PC-9 (cell line): ENCODE measurements at regions not wholly inside any gene's neighbourhood (a gene's known extent, or its start where the extent isn't known, plus 50 kb on each side); places are given as distances from the start of the nearest gene placed in this dataset.

ENCODE experiments used
- BruUV-seq: library from RNA; stranded (reverse); fragments of 400-500 nt; replicated peaks from 2 replicates; lab custom pipeline; 2021; lab: Mats Ljungman, UMichigan
- CTCF ChIA-PET: fragments of 300-600 bp; sonication (Branson Sonifier 250); formaldehyde crosslinking; loops from one replicate; lab custom pipeline; 2022; ENCODE audit warnings: antibody characterized with exemption; lab: Charles Lee
- POLR2A ChIA-PET: fragments of 300-600 bp; sonication (Branson Sonifier 250); formaldehyde crosslinking; loops from one replicate; lab custom pipeline; 2022; ENCODE audit warnings: antibody characterized with exemption; ENCODE audit not compliant: unreplicated experiment; lab: Charles Lee
- DNase-seq, 2 experiments: peaks; one replicate each; pipeline versions ENCODE4 v3.0.0 to v3.0.0-alpha.2; 2015 to 2022; ENCODE audit warnings: mixed read lengths in 1 of 2
- H2AFZ ChIP-seq: fragments of 200-600 bp; sonication (generic); 2 replicates; pipeline ENCODE4 v1.8.1; 2017; ENCODE audit warnings: antibody characterized with exemption
- H3F3A ChIP-seq: fragments of 200-600 bp; sonication (generic); 2 replicates; pipeline ENCODE4 v1.8.1; 2017; ENCODE audit warnings: antibody characterized with exemption, mild to moderate bottlenecking, low read depth; ENCODE audit not compliant: insufficient read depth
- H3K27ac ChIP-seq: fragments of 200-600 bp; sonication (generic); 2 replicates; pipeline ENCODE4 v1.6.1; 2016; ENCODE audit warnings: mixed run types
- H3K27me3 ChIP-seq: fragments of 200-600 bp; sonication (generic); 2 replicates; pipeline ENCODE4 v1.6.1; 2016; ENCODE audit warnings: low read depth, mixed run types; ENCODE audit not compliant: insufficient read depth
- H3K36me3 ChIP-seq: fragments of 200-600 bp; sonication (generic); 2 replicates; pipeline ENCODE4 v1.6.1; 2016; ENCODE audit warnings: low read depth, mixed run types
- H3K4me1 ChIP-seq: fragments of 200-600 bp; sonication (generic); replicated peaks from 2 replicates; pipeline ENCODE4 v1.6.1; 2016; ENCODE audit warnings: mixed run types; ENCODE audit not compliant: insufficient read depth
- H3K4me2 ChIP-seq: fragments of 200-600 bp; sonication (generic); 2 replicates; pipeline ENCODE4 v1.6.1; 2017; ENCODE audit warnings: mixed run types
- H3K4me3 ChIP-seq: fragments of 200-600 bp; sonication (generic); 2 replicates; pipeline ENCODE4 v1.6.1; 2016; ENCODE audit warnings: mixed run types
- H3K79me2 ChIP-seq: fragments of 200-600 bp; sonication (generic); 2 replicates; pipeline ENCODE4 v1.6.1; 2017; ENCODE audit warnings: low read depth, mixed run types
- H3K9me2 ChIP-seq: fragments of 200-600 bp; sonication (generic); 2 replicates; pipeline ENCODE4 v1.8.1; 2017; ENCODE audit warnings: mild to moderate bottlenecking; ENCODE audit not compliant: insufficient read depth
- H3K9me3 ChIP-seq: fragments of 200-600 bp; sonication (generic); 2 replicates; pipeline ENCODE4 v1.8.1; 2016; ENCODE audit warnings: low read depth; ENCODE audit not compliant: insufficient read depth
- H4K20me1 ChIP-seq: fragments of 200-600 bp; sonication (generic); 2 replicates; pipeline ENCODE4 v1.8.1; 2017; ENCODE audit not compliant: insufficient read depth
- CTCF ChIP-seq: fragments of 200-600 bp; sonication (generic); conservative IDR thresholded peaks from 2 replicates; pipeline ENCODE4 v1.6.1; 2017; ENCODE audit warnings: mixed run types, antibody characterized with exemption, mild to moderate bottlenecking, moderate library complexity
- EZH2 ChIP-seq: fragments of 200-600 bp; sonication (generic); IDR thresholded peaks from 2 replicates; pipeline ENCODE4 v1.8.0; 2017; ENCODE audit warnings: antibody characterized with exemption, low read depth
- intact Hi-C: fragments of 100-400 bp; cut with micrococcal nuclease; formaldehyde crosslinking; loops from one replicate; pipeline ENCODE4 v1.10.0; 2022; ENCODE audit not compliant: unreplicated experiment

GRCh38 chr9:115275753-115276152, 157.8 kb upstream of the TNC start:
- H3F3A ChIP-seq: no peaks in the 10 kb centered on the region
- H4K20me1 ChIP-seq: peaks cover 4% of the 10 kb centered on the region; the same call in 1 of the 2 replicates
- no peaks in the 10 kb centered on the region for H3K9me3 ChIP-seq
- no TSS peak for BruUV-seq
- ChIA-PET POLR2A (no interaction called here), CTCF (no interaction called here)
- no peaks in the 10 kb centered on the region for H3K9me2 ChIP-seq
- no peak overlapping the region for H3K27ac ChIP-seq
- H2AFZ ChIP-seq: no peak overlapping the region
- H3K79me2 ChIP-seq: no peaks in the 10 kb centered on the region
- intact Hi-C loops: loop anchor here (1.0 to 5.0 kb wide), 3 partner anchors 25 to 158 kb away; partner anchors contain the start of gene TNC
- peak in 1 of 2 experiments; percentile 76 for DNase-seq
- no peaks in the 10 kb centered on the region for H3K27me3 ChIP-seq
- no peaks in the 10 kb centered on the region for H3K4me1 ChIP-seq
- H3K4me3 ChIP-seq: no peak overlapping the region
- TF ChIP-seq EZH2 (no peak), CTCF (no peak)
- no peaks in the 10 kb centered on the region for H3K36me3 ChIP-seq
- H3K4me2 ChIP-seq: no peak overlapping the region

GRCh38 chr9:115276621-115277020, 158.7 kb upstream of the TNC start:
- no peaks in the 10 kb centered on the region for H3K9me3 ChIP-seq
- no peak overlapping the region for H3K27ac ChIP-seq
- intact Hi-C loops: loop anchor here (5.0 kb wide), 2 partner anchors 96 to 159 kb away; partner anchors contain the start of gene TNC
- H3K36me3 ChIP-seq: no peaks in the 10 kb centered on the region
- no TSS peak for BruUV-seq
- H3K9me2 ChIP-seq: no peaks in the 10 kb centered on the region
- H3K79me2 ChIP-seq: no peaks in the 10 kb centered on the region
- H2AFZ ChIP-seq: no peak overlapping the region
- peaks cover 4% of the 10 kb centered on the region; the same call in 1 of the 2 replicates for H4K20me1 ChIP-seq
- DNase-seq: no peak
- TF ChIP-seq CTCF (no peak), EZH2 (no peak)
- H3F3A ChIP-seq: no peaks in the 10 kb centered on the region
- CTCF ChIA-PET: interaction anchor here (0.5 kb wide), 1 partner anchor 1300 kb away, joined by 4 read pairs; no protein-coding TSS in a partner anchor
- no peaks in the 10 kb centered on the region for H3K27me3 ChIP-seq
- POLR2A ChIA-PET: no interaction called here
- no peak overlapping the region for H3K4me2 ChIP-seq
- H3K4me1 ChIP-seq: no peaks in the 10 kb centered on the region
- H3K4me3 ChIP-seq: no peak overlapping the region

- ChIA-PET CTCF (no interaction called here), POLR2A (no interaction called here)
- BruUV-seq: no TSS peak
Measured at GRCh38 chr9:115277301-115277700, 159.3 kb upstream of the TNC start.

More at GRCh38 chr9:115277301-115277700, 159.3 kb upstream of the TNC start:
- H3K4me1 ChIP-seq: no peaks in the 10 kb centered on the region
- H3K27ac ChIP-seq: no peak overlapping the region
- H3K79me2 ChIP-seq: no peaks in the 10 kb centered on the region
- no peak overlapping the region for H3K4me2 ChIP-seq
- H3K9me3 ChIP-seq: no peaks in the 10 kb centered on the region
- H3F3A ChIP-seq: no peaks in the 10 kb centered on the region
- H3K27me3 ChIP-seq: no peaks in the 10 kb centered on the region
- H3K9me2 ChIP-seq: no peaks in the 10 kb centered on the region
- no peak overlapping the region for H2AFZ ChIP-seq
- no peak for TF ChIP-seq CTCF
- no peak for TF ChIP-seq EZH2
- no peak overlapping the region for H3K4me3 ChIP-seq
- DNase-seq: no peak
- intact Hi-C loops: loop anchor here (5.0 kb wide), 2 partner anchors 95 to 160 kb away; partner anchors contain the start of gene TNC
- H4K20me1 ChIP-seq: peaks cover 4% of the 10 kb centered on the region; the same call in 1 of the 2 replicates
- H3K36me3 ChIP-seq: no peaks in the 10 kb centered on the region
